Tibial artery (tissue), 4 donors: ENCODE measurements at regions not wholly inside any gene's neighbourhood (a gene's known extent, or its start where the extent isn't known, plus 50 kb on each side); places are given as distances from the start of the nearest gene placed in this dataset.

Experiments
- DNase-seq, 2 donors: peaks; one replicate each; pipeline ENCODE4 v3.0.0-alpha.2; 2019
- H3K27ac ChIP-seq, 2 donors: fragments of 200-600 bp; sonication (generic) in 1 of 2; 1 replicate in 1 of 2; 2 replicates in 1 of 2; pipeline ENCODE4 v1.5.1; 2018 to 2019; ENCODE audit warnings: mild to moderate bottlenecking in 1 of 2
- H3K27me3 ChIP-seq, 2 donors: fragments of 200-600 bp; sonication (generic) in 1 of 2; one replicate each; pipeline versions ENCODE4 v1.5.1 to v1.6.0; 2016 to 2019
- H3K36me3 ChIP-seq, 3 donors: fragments of 200-600 bp; sonication (generic) in 2 of 3; one replicate each; pipeline ENCODE4 v1.5.1; 2016 to 2019; ENCODE audit warnings: mild to moderate bottlenecking in 2 of 3
- H3K4me1 ChIP-seq, 4 donors: fragments of 200-600 bp; sonication (generic) in 2 of 4; 1 replicate in 3 of 4; 2 replicates in 1 of 4; pipeline ENCODE4 v1.5.1; 2016 to 2019
- H3K4me3 ChIP-seq, 2 donors: fragments of 200-600 bp; sonication (generic) in 1 of 2; 1 replicate in 1 of 2; 2 replicates in 1 of 2; pipeline ENCODE4 v1.5.1; 2018 to 2019; ENCODE audit warnings: mild to moderate bottlenecking in 2 of 2
- H3K9me3 ChIP-seq, 3 donors: fragments of 200-600 bp; sonication (generic) in 1 of 3; one replicate each; pipeline ENCODE4 v1.5.1; 2016 to 2019
- CTCF ChIP-seq, 2 experiments: fragments of 200-600 bp in 1 of 2; fragments of 450-650 bp in 1 of 2; IDR thresholded peaks; one replicate each; pipeline ENCODE4 v1.5.1; 2017 to 2019; ENCODE audit warnings: antibody characterized with exemption in 2 of 2, mild to moderate bottlenecking in 1 of 2, moderate library complexity in 1 of 2
- intact Hi-C: fragments of 100-400 bp; cut with DNase I; formaldehyde crosslinking; loops from one replicate; pipeline ENCODE4 v1.15.0; 2023; ENCODE audit warnings: low total_unique reads

GRCh38 chrX:116290359-116290758, 119.8 kb downstream of the AGTR2 start:
- no peak for DNase-seq
- Histone ChIP-seq H3K27ac (no peak overlapping the region), H3K4me1 (no peaks in the 10 kb centered on the region), H3K9me3 (no peaks in the 10 kb centered on the region), H3K4me3 (no peak overlapping the region), H3K27me3 (no peaks in the 10 kb centered on the region), H3K36me3 (no peaks in the 10 kb centered on the region)
- no peak for TF ChIP-seq CTCF (IDR thresholded peaks at IDR 0.05)
- intact Hi-C loops = no loop called here

GRCh38 chrX:116292183-116292582, 121.6 kb downstream of the AGTR2 start:
- no peak for TF ChIP-seq CTCF (IDR thresholded peaks at IDR 0.05)
- no peaks in the 10 kb centered on the region for H3K4me1 ChIP-seq
- H3K36me3 ChIP-seq = no peaks in the 10 kb centered on the region
- H3K27ac ChIP-seq = no peak overlapping the region
- no peaks in the 10 kb centered on the region for H3K27me3 ChIP-seq
- H3K4me3 ChIP-seq = no peak overlapping the region
- intact Hi-C loops = no loop called here
- no peak for DNase-seq
- no peaks in the 10 kb centered on the region for H3K9me3 ChIP-seq

- no peaks in the 10 kb centered on the region for H3K36me3 ChIP-seq
- intact Hi-C loops = no loop called here
- no peak for TF ChIP-seq CTCF (IDR thresholded peaks at IDR 0.05)
Observed at GRCh38 chrX:116298956-116299355, 128.4 kb downstream of the AGTR2 start.

GRCh38 chrX:116306218-116306617, 130.2 kb upstream of the SLC6A14 start:
- Histone ChIP-seq H3K4me3 (no peak overlapping the region), H3K27ac (no peak overlapping the region), H3K36me3 (no peaks in the 10 kb centered on the region), H3K27me3 (no peaks in the 10 kb centered on the region), H3K4me1 (no peaks in the 10 kb centered on the region), H3K9me3 (peaks cover 0 to 5% (median 0%) of the 10 kb centered on the region in 3 donors)
- no peak for DNase-seq
- intact Hi-C loops = no loop called here
- no peak for TF ChIP-seq CTCF (IDR thresholded peaks at IDR 0.05)

More at GRCh38 chrX:116298956-116299355, 128.4 kb downstream of the AGTR2 start:
- no peak overlapping the region for H3K27ac ChIP-seq
- H3K9me3 ChIP-seq = no peaks in the 10 kb centered on the region
- no peak overlapping the region for H3K4me3 ChIP-seq
- H3K4me1 ChIP-seq = no peaks in the 10 kb centered on the region
- H3K27me3 ChIP-seq = no peaks in the 10 kb centered on the region
- no peak for DNase-seq

- H3K27ac ChIP-seq = no peak overlapping the region
- H3K4me1 ChIP-seq = no peaks in the 10 kb centered on the region
- H3K4me3 ChIP-seq = no peak overlapping the region
- no peaks in the 10 kb centered on the region for H3K9me3 ChIP-seq
- DNase-seq = no peak
- H3K27me3 ChIP-seq = no peaks in the 10 kb centered on the region
- TF ChIP-seq CTCF (IDR thresholded peaks at IDR 0.05) = no peak
- intact Hi-C loops = no loop called here
- no peaks in the 10 kb centered on the region for H3K36me3 ChIP-seq
Observed at GRCh38 chrX:116317409-116317808, 119.0 kb upstream of the SLC6A14 start.

GRCh38 chrX:116318672-116319071, 117.7 kb upstream of the SLC6A14 start:
- Histone ChIP-seq H3K27me3 (no peaks in the 10 kb centered on the region), H3K9me3 (no peaks in the 10 kb centered on the region), H3K36me3 (no peaks in the 10 kb centered on the region), H3K27ac (no peak overlapping the region), H3K4me3 (no peak overlapping the region), H3K4me1 (no peaks in the 10 kb centered on the region)
- TF ChIP-seq CTCF (IDR thresholded peaks at IDR 0.05) = no peak
- intact Hi-C loops = no loop called here
- DNase-seq = no peak
